RCC 7860 (cell line): ENCODE measurements at regions not wholly inside any gene's neighbourhood (a gene's known extent, or its start where the extent isn't known, plus 50 kb on each side); places are given as distances from the start of the nearest gene placed in this dataset.

Source experiments
- DNase-seq: peaks from one replicate; pipeline ENCODE4 v3.0.0-alpha.2; 2015; ENCODE audit warnings: low spot score
- FAIRE-seq: peaks from 2 replicates; lab custom pipeline; 2012; peaks lifted over from hg19 to GRCh38; lab: Jason Lieb, UNC

GRCh38 chr4:14719053-14719452 is 283.2 kb upstream of the CPEB2 start:
- FAIRE-seq (no peak), DNase-seq (peak; percentile 30)

DNA sequence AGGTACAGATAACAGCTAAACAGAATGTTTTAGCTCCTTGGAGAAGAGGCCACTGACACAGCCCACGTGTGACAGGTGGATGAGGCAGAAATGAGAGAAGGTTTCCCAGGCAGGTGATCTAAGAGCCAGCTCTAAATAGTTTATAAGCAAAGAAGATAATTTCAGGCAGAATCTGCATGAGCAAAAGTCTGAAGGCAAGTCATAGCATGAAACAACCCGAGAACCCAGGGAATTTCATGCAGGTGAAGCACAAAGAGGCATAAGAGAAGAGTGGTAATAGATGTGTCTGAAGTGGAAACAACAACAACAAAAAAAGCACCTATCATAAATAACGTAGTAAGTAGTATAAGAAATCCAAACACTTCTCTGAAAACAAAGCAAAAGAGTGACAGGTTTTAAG is 275.8 kb upstream of the CPEB2 start:
- no peak for DNase-seq
- no peak for FAIRE-seq

DNA sequence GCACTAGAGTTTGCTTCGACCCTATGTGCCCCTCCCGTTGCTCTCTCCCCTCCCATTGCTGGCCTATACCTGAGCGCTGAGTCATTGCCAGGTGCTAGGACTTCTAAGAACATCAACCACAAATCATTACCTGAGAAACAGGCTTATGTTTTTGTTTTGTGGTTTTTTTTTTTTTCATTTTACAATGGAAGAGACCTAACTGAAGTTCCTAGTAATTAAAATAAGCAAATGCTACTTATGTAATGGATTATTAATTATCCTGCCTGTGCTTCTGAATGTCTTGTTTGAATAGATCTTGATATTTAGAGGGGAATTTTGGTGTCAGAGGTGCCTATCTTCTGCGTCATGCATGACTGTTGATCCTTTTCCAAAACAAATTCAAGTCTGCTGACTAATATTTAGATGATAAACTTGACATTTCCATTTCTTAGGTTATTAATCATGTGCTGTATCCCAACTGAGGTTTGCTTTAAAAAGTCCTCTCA is 275.4 kb upstream of the CPEB2 start:
- FAIRE-seq: no peak
- DNase-seq: no peak

GRCh38 chr4:14729282-14730000 is 272.8 kb upstream of the CPEB2 start:
- FAIRE-seq (no peak), DNase-seq (no peak)

DNA sequence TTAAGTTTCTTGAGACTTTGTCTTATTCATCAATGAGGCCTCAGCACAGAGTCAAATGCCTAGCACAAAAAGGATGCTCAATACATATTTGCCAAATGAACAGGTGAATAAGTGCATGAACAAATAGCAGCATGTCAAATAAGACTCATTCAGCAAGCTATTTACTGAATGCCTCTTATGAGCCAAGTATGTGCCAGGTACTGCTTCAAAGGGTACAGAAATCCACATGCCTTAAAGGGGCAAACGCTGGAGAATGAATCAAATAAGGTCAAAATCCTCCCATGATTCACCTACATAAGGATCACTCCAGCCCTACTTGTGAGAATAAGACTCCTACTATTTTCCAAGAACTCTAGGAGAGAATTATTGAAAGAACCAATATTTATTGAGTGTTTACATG is 260.2 kb upstream of the CPEB2 start:
- FAIRE-seq (no peak), DNase-seq (no peak)

GRCh38 chr4:14743172-14743571 is 259.1 kb upstream of the CPEB2 start:
- FAIRE-seq: no peak
- no peak for DNase-seq

DNA sequence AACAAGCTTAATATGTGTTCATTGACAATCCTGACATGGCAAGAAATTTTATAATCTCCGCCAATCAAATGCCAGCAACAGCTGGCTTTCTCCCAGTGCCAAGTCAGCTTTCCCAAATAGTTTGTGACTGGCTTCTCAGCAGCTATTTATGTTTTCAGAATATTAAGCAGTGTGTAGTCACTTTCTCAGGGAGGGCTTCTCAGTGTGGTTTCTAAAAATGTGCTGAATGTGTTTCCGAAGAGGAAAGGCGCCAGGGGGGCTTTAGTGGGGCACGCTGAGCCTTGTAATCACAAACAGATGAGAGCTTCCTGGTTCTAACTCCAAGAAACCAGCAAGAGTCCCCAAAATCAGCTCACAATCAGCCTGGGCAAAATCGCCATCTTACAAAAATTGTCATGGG is 258.7 kb upstream of the CPEB2 start:
- FAIRE-seq (no peak), DNase-seq (no peak)

DNA sequence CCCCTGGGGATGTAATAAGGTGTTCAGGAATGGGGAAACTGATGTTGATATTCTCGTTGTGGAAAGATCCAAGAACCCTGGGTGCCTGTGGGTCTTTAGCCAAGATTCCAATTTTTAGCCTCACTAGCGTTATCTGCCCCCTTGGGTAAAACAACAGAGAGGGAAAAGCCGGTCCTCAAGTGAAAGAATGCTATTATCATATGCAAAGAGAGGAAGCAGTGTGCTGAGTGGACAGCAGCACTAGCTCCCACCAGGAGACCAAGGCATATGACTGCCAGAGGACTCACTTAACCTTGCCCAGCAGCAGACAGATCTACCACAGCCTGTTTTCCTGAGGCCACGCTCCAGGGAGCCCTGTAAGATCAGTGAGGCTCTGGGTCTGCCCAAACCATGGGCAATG is 257.9 kb upstream of the CPEB2 start:
- DNase-seq: no peak
- no peak for FAIRE-seq

GRCh38 chr4:14749910-14750309 is 252.4 kb upstream of the CPEB2 start:
- peak; percentile 17 for DNase-seq
- FAIRE-seq: no peak

DNA sequence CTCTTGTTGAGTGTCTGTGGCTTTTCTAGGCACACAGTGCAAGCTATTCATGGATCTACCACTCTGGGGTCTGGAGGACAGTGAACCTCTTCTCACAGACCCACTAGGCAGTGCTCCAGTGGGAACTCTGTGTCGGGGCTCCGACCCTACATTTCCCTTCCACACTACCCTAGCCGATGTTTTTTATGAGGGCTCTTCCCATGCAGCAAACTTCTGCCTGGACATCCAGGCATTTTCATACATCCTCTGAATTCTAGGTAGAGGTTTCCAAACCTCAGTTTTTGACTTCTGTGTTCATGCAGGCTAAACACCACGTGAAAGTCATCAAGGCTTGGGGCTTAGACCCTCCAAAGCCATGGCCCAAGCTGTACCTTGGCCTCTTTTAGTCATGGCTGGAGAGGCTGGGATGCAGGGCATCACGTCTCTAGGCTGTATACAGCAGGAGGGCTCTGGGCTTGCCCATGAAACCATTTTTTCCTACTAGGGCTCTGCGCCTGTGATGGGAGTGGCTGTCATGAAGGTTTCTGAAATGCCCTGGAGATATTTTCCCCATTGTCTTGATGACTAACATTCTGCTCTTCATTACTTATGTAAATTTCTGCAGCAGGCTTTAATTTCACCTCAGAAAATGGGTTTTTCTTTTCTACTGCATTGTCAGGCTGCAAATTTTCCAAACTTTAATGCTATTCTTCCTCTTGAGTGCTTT is 249.8 kb upstream of the CPEB2 start:
- no peak for FAIRE-seq

DNA sequence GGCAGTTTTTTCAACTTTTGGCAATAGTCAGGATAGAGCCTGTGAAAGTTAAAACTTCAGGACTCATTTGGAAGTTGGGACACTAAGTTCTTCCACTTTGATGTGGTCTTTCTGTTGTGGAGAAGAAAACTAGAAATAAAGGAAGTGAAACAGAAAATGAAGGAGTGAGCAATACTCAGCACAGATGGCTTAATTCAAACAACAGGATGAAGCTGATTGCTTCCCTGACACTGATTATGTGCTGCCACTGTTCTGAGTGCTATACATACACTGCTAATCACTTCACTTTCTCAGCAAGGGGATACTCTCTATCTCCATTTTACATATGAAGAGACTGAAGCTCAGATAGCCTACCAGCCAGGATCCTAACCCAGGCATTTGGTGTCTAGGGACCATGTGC is 235.1 kb upstream of the CPEB2 start:
- no peak for FAIRE-seq
- DNase-seq: no peak

More for the DNA sequence above, 249.8 kb upstream of the CPEB2 start:
- DNase-seq: no peak

DNA sequence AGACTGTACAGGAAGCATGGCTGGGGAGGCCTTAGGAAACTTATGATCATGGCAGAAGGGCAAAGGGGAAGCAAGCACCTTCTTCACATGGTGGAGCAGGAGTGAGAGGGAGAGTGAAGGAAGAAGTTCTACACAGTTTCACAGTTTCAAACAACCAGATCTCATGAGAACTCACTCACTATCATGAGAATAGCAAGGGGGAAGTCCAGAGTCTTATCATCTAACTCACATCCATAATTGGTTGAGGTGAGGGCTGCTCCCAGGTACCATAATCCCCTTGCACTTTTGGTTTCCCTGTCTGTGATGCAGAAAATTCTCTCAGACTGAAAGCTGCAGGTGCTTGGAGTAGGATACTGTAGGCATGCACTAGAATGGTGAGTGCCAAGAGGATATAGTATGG is 233.8 kb upstream of the CPEB2 start:
- no peak for FAIRE-seq
- no peak for DNase-seq

DNA sequence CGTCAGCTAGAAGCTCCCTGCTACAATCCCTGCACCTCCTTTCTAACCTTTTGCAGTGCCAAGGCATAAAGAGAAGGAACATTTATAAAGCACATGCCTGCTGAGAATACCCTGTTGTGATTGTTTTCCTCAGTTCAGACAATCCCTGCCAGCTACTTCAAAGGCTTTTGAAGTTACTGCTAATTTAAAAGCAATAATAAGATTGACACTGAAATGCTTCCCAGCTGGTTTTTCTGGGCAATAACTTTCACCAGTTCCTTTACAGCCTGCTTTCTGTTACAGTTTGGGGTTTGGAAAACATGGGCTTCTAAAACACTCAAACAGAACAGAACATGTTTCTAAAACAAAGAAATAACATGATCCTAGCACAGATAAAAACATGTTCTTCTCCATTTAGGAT is 232.3 kb upstream of the CPEB2 start:
- FAIRE-seq (no peak), DNase-seq (no peak)

GRCh38 chr4:14771094-14771493 is 231.2 kb upstream of the CPEB2 start:
- DNase-seq: no peak
- FAIRE-seq: no peak

DNA sequence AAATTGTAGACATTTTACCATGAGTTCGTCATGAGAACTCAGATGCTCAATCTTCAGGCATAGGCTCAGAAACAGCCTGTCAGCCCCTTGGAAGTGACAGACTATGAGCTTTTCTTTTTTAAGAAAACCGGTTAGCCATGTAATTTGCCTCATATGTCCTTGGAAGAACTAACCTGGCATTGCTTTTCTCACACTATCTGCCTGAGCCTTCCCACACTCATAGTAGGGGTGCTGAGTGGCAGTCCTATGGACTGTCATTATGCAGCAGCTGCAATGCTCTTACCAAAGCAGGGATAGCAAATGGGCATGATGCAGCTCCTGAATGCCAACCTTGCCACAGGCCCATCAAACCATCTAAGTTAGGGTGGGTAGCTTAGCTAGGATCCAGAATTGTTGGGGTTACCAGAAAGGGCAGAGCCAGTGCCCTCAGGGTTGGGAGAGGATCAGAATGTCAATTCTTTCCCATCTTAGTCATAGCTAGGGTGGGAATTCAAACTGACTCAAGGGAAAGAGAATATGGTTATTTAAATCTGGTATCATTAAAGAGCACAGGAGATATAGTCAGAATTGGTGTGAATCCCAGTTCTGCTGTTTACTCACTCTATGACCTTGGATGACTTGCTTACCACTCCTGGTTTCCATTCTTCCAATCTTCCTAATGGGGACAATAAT is 230.6 kb upstream of the CPEB2 start:
- no peak for DNase-seq
- no peak for FAIRE-seq

DNA sequence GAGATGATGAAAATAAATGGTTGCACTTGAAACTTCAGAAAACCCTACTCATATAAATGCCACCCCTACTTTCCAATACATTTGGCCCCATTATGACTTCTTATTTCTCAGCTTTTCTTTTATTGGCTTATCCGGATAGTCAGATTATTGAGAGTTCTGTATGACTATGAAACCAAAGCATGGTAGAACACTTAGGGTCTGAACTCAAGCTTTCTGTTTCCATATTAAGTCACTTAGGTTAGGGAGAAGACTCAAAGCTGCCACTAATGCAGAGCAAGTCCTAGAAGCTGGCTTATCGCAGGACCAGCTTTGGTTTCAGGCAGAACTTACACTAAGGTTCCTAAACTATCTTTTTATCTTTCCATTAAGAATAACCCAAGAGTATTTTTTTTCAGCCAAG is 229.9 kb upstream of the CPEB2 start:
- DNase-seq (no peak), FAIRE-seq (no peak)

DNA sequence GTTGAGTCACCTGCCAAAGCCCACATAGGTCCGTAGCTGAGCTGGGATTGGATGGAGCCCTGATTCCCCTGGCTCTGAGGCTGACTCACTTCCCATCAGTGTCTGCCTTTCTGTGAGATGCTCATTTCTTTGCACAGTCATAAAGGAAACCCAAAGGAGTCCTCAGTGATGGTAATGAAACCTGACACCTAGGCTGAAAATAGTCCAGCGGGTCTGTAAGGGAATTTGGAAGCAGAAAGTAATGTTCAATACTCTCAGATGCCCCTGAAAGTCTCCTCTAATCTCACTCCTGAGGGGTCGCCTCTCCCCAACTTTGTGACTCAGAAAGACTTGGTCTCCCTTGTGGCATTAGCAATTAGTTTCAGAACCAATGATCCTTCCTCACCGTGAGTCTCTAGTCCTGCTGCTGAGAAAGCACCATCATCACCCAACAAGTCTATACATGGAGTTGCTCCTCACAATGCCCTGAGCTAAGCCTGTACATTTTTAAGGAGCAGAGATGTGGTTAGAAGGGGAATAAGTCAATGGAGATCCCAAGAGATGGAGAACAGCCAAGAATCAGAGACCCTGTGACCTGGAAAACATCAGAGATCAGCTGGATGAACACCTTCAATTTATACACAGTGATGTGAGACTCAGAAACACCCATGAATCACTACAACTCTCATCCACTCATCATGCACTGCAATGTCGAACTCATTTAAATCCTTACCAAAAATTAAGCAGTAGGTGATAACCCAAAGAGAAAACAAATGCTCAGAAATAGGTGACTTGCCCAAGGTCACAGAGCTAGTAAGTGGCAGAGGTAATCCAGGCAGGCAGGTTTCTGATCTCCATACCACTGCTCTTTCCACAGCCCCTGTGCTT is 219.0 kb upstream of the CPEB2 start:
- DNase-seq: peak; percentile 62
- peak; percentile 29 for FAIRE-seq

- FAIRE-seq: no peak
- DNase-seq: no peak
Observed at GRCh38 chr4:14787221-14787620, 215.1 kb upstream of the CPEB2 start.

GRCh38 chr4:14787894-14788293 is 214.4 kb upstream of the CPEB2 start:
- no peak for DNase-seq
- no peak for FAIRE-seq

GRCh38 chr4:14790494-14790893 is 211.8 kb upstream of the CPEB2 start:
- no peak for FAIRE-seq
- DNase-seq: no peak

- DNase-seq (peak; percentile 32), FAIRE-seq (no peak)
Observed at GRCh38 chr4:14792702-14793227, 209.5 kb upstream of the CPEB2 start.
